HG02970 (cell line): ENCODE measurements at regions not wholly inside any gene's neighbourhood (a gene's known extent, or its start where the extent isn't known, plus 50 kb on each side); places are given as distances from the start of the nearest gene placed in this dataset.

ENCODE experiments used
- ATAC-seq: cut with Tn5 transposase; IDR thresholded peaks from one replicate; pipeline ENCODE4 v1.9.1; 2021; ENCODE audit warnings: mild to moderate bottlenecking, moderate library complexity, moderate number of reproducible peaks; ENCODE audit not compliant: unreplicated experiment, low FRiP score

DNA sequence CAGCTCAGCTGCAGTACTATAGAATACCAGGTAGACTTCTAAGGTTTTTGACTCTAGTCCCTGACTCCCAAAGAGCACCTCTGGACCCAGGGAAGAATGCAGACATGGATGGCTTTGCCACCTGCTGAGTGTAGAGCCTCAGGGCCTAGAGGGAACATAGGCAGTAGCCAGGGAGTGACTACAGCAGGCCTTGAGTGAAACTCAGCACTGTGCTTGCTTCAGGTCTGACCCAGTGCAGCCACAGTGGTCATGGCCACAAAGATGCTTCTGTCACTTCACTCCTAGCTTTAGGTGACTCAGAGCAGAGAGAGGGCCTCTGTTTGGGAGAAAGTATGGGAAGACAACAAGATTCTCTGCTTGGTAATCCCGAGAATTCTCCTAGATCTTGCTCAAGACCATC, 162.2 kb upstream of the ITGA4 start:
- no peak for ATAC-seq

DNA sequence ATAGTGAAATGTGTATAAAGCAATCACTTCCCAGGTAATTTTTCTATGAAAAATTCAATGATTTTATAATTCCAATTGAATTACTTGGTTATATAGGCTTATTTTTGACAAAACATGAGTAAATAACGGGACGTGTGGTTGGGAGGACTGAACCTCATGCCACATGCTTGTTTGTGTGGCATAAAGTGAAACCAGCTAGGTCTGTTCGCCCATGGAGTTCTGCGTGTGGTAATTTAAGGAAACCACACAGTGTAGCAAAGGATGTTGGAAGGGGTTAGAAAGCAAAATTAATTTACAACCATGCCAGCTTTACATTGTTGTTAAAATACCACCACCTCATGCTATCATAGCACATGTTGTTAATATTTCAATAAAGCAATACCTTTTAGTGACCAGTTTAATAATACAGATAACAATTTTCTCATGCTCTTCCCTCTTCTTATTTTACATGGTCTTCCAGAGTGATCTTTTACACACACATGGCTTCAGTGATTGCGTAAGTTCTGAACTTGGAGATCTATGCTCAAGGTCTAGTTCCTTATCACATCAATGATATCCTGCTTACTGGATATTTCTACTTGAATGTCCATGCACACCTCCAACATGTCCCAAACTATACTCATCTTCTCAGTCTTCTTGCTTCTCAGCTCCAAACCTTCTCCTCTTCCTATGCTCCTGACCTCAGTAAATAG, 156.4 kb upstream of the ITGA4 start:
- no peak for ATAC-seq

DNA sequence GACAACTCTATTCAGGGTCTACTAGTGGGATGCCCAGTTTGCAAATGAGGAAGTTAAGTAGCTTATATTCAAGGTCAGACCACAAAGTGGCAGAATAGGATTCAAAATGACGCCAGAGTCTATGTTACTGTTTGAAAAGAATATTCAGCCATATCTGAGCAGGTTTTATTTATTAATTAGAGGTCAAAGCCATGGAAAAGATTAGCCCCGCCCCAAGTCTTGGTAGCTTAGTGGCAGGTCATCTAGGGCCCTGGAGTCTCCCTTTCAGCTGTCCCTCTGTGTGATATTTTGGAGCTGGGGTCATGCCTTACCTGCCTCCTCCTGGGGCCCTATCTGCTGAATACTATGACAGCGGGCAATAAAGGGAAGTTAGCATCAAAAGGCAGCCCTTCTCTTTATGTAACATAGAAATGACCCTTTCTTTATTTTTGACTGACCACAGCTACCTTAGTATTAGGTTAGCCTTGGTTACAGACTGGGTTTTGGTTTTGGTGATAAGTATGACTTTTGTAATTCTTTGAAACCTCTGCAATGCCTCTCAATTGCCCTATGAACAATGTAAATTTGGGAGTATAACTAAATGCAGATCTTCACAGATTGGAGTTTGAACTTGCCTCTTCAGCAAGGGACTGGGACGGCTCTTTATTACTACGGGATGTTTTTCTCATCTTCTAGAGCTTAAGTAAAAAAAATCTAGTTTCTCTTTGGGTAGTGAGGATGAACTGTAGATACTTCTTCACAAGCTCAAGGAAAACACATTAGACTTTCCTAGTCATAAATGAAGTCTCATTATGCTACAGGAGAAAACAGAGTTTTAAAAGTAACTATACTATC, 153.0 kb upstream of the ITGA4 start:
- no peak for ATAC-seq

DNA sequence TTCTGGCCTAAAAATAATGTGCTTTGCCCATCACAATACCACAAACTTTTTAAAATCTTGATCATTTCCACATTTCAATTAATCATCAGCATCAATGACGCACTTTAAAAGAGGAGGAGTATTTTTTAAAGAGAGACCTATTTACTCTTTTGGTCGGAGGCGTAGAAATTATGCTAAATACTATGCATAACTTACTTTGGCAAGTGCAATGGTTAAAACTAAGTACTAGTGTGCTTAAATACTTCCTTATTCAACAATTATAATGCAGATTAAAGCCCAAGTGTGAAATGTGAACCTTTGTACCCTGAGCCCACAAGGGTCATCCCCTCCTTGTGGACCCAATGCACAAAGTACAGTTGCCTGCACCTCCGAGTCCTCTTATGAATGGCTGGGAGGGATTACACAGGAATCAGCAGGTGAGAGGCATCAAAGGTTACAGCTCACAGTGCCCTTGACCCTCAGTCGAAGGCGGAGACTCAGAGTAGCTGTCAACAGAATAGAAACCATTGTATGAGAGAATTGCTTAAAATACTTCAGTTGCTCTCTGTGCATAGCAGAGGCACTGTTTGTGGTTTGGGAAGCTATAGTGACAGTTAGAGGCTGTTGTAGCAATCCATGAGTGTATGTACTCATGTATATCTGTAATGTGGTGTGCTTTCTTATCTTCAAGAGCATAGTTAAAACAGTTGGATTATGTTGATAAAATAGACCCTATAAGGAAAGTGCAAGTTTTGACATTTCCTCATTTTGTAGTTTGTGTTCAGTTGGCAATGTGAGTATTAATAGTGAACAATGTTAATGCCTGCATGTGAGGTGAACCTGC, 151.7 kb upstream of the ITGA4 start:
- peak; percentile 73 for ATAC-seq

DNA sequence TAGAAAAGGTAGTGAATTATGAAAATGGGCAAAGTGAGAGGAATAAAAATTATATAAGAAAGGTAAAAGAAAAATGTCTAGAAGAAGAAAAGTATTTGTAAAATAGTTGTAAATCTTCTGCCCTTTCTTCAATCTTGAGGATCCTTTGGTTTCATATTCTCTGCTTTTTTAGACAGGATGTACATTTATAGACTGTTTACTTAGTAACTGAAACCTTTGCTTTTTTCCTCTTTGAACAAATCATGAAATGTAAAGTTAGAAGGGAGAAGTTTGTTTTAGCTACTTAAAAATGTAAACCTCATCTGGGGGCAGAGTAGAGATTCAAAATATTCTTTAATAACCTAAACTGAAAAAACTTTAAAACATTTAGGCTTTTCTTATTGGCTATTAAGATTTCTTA, 150.4 kb upstream of the ITGA4 start:
- no peak for ATAC-seq

DNA sequence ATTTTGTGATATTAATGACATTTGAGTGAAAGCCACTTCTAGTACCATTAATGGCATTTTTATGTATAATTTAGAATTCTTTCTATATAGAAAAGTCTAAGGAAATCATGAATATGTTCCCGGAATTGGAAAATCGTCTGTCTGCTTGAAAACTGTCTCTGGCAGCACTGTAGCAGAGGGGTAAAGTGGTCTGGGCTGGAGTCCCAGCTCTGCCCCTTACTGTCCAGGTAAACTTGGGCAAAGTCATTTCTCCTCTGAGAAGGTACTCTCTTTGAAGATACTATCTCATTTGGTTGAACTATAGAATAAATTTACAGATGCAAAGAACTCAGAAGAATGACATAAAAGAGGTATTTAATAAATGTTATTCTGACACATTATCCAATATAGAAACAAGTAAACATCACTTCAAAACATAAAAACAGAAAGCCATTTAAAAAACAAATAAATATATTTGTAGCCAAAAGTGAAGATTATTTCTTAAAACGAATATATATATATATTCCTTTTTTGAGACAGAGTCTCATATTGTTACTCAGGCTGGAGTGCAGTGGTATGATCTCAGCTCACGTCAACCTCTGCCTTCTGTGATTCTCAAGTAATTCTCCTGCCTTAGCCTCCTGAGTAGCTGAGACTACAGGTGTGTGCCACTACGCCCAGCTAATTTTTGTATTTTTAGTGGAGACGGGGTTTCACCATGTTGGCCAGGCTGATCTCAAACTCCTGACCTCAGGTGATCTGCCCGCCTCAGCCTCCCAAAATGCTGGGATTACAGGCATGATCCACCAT, 149.8 kb upstream of the ITGA4 start:
- no peak for ATAC-seq

DNA sequence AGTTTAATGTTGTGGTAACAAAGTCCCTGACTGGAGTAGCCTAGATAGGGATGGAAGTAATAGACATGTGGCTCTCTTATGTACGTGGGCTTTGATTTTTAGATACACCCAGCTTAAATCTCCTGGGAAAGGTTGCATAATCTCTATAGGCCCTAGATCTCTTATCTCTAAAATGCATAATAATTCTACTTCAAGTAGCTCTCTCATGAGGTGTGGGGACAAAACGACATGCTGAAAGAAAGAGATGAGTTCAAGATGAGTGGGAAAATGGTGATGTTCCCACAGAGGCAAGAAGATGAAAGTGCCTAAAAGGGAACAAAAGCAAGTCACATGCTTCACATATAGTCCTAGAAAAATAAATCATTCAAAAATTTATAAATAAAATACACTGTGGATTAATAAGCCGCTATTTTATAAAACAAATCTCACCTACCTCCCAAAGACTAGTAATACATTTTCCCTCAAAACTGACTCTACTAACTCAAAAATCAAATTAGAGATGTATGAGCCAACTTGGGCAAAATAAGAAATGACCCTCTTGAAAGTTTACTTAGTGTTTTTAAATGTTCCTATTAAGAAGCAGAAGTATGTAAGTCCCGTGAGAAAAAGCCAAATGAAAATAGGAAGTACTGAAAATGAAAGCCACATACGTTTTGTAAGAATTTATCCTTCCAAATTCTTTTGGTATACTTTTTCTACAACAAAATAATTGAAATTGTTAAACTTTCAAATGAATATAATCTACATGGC, 148.2 kb upstream of the ITGA4 start:
- ATAC-seq: no peak

DNA sequence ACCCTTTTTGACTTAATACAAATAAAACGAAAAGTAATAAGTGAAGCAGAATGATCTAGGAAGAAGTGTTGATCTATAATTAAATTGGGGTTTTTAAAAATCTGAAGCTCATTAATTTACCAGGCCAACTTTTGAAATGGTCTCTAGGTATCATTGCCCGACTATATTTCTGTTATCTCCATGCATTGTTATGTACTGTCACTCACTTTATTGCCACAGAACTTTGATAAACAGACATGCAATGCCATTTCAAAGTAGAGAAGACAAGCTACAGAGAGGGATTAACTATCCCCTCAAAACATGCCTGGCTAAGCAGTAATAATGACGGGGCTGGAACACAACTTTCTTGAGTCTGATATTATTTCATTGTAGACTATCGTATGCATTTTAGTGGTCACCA, 147.6 kb upstream of the ITGA4 start:
- no peak for ATAC-seq

DNA sequence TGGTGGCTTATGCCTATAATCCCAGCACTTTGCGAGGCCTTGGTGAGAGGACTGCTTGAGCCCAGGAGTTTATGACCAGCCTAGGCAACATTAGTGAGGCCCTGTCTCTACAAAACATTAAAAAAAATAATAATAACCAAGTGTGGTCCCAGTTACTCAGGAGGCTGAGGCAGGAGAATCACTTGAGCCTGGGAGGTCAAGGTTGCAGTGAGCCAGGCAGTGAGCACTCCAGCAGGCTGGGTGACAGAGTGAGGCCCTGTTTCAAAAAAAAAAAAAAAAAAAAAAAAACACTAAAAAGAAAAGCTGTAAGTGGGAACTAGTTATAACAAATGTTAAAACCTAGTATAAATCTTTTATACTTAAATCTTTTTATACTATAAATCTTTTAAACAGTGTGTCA, 146.2 kb upstream of the ITGA4 start:
- no peak for ATAC-seq

DNA sequence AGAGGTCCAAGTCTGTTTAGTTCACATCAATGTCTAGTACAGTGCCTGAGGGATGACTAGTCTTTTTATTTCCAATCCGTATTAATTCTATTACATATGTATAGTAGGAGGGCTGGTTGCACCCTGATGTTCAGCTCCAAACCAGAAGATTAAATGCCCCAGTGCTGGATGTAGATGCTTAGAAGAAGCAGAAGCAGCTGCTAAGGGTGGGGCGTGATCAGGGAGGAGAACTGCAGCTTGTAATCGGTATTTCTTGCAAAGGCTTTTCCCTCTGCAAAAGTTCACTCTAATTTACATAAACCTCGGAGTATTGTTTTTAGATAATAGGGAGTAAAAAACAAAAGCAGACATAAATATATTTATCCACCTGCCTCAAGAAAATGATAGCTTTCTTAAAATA, 145.3 kb upstream of the ITGA4 start:
- no peak for ATAC-seq

DNA sequence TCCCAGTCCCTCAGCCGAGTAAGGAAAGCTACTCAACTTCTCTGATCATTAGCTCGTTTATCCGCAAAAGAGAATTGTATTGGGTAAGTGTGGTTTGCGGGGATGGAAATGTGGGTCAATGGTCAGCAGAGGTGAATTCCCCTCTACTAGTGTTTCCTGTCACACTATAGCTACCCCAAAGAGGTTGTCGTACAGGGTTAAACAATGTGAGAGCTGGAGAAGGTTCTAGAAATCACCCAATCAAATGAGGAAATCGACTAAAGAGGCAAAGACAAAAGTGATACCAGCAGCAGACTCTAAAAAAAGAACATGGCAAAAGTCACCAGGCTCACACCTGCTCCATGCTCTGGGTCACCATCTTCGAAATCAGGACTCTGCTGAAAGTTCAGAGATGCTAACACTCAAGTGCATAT, 144.7 kb upstream of the ITGA4 start:
- ATAC-seq: peak; percentile 84

DNA sequence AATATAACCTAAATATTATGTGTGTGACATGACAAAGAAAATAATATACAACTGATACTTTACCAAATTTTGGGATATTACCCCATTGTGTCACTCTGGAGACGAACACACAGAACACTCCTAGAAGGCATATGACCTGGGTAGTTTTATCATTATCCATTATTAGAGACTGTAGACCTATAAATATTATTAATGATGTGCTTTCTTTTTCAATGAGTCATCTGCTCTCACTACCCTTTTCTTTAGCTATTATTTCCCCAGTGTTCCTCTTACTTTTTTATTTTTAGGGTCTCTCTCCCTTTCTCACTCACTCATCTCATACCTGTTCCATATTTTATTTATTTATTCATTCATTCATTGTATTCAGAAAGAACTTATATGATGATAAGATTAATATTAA, 143.3 kb upstream of the ITGA4 start:
- no peak for ATAC-seq

DNA sequence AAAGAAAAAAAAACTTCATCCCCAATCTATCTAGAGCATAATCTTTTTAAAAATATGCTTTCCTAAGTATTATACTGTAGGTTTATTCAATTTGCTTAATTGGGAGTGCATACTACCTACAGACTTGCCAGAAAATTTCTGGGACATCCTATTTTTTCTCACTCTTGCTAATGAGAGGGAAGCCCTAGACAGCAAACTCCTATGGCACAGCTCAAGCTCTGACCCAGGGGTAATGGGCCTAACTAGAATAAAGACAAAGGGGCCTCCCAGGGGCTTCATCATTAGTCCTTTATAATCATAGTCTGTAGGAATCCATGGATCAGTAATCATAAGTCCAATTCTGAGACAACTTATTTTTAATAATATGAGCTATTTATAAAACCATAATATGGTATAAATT, 142.6 kb upstream of the ITGA4 start:
- ATAC-seq: no peak

DNA sequence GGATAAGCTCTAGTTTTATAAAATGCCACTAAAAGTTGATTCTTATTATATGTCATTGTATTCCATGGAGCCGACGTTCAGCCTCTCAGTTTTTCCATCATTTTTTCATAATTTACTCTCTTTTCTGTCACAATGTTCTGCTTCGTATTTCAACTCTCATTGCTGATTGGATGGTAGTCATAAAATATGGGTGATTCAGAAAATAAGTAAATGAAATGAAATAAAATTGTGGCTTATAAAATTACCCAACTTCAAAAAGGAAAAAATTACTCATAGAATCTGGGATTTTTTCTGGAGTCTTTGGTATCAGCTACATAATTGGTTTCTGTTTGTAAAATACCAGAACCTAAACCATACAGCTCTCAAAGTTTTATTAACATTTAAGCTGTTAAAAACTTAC, 139.7 kb upstream of the ITGA4 start:
- no peak for ATAC-seq

DNA sequence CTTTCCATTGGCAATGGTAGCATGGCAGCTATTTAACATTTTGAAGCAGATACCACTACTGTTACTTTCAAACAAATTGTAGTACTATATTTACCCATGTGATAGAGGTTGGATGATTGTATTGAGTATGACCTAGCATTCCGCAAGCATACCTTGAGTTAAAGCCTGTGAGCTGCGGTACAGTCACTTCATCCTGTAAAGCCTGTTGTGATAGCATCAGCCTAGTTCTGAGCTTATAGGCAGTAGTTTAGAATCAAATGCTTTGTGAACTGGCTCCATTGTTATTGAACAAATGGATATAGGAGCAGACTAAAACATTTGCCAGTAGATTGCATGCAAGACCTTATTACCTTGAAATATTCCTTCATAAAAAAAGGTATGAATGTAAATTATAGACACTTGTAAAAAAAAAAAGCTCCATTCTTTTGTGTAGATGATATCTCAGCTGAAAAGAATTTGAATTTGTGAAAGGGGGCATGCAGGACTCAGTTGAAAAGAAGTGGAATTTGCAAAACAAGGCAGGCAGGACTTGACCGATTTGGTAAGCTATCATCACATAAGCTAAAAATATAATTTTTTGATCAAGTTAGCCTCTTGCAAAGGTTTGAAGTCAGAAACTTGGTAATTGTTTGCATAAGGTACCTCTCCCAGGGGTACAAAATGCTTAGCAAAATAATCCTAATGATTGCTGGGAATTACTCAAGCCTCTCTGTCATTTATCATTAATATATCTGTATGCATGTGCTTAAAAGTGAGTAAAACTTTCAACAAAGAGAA, 138.5 kb upstream of the ITGA4 start:
- ATAC-seq: no peak

DNA sequence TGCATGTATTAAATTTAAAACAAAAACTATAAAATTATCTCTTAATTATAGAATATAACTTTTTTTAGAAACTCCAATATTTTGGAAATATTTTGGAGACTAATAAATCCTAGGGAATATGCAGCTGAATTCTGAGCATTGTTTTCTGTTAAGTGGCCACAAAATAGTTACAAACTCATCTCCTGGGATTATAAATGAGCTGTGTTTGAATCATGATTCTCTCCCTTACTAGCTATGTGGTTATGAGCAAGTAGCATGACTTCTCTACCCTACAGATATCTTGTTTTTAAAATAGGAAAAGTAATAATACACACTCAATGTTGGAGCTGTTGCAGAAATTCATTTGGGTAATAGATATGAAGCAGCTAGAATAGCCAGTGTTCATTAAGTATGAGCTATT, 137.9 kb upstream of the ITGA4 start:
- no peak for ATAC-seq

DNA sequence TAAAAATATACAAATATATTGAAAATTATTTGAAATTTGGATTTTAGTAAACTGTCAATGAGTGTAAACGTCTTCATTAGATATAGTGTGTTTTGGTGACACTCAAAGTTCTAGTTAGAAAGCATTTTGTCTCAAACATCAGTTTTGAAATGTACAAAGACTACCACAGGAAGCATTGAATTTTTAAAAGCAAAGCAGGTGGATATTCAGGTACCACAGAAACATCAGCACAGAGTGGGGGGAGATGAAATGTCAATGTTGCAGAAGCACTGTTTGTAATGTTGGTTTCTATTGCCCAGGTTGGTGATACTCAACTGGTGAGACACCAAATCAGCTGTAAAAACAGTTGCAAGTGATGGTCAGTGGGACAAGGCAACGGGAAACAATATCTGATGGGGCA, 136.5 kb upstream of the ITGA4 start:
- ATAC-seq: no peak

DNA sequence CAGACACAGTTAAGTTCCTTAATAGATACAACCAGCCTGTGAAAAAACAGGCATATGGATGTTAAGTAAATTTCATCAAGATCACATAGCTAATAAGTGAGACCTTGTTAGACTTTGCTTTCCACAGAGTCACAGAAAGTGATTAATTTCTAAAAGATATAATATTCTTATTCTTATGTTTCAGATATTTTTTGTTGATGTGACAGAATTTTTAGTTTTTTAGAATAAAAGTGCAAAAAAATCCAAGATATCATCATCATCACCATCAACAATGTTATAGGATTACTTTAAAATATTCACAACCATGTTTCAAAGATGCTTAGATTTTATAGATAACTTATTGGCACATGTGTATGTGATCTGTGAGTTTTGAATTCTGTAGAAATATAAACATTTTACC, 132.3 kb upstream of the ITGA4 start:
- no peak for ATAC-seq

DNA sequence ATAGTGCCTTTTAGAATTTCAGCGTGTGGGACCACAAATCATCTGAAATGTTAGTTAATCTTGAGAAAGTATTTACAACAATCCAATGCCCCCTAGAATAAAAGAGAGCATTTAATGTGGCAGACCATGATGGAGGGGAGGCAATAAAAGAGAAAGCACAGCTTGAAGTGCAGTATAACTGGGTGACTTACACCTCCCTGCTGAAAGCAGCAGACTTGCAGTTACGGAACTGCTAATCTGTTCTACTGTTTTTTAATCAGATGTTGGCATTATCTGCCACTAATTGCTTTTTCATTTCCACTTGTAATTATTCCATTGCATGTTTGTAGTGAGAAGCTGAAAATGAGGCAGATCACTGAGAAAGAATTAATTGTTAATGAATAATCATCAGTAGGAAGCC, 130.5 kb upstream of the ITGA4 start:
- ATAC-seq: no peak
